Left lung (tissue), 4 donors: ENCODE measurements at regions not wholly inside any gene's neighbourhood (a gene's known extent, or its start where the extent isn't known, plus 50 kb on each side); places are given as distances from the start of the nearest gene placed in this dataset.

Experiments used
- ATAC-seq: fragments of 200-7000 bp; cut with Tn5 transposase; one replicate; pipeline ENCODE4 v1.9.1; 2020; ENCODE audit warnings: moderate library complexity
- DNase-seq, 4 donors: peaks; one replicate each; pipeline ENCODE4 v3.0.0-alpha.2; 2013 to 2020
- H3K27ac ChIP-seq, 2 donors: fragments of 200-600 bp; sonication (generic) in 1 of 2; one replicate each; pipeline versions ENCODE4 v1.5.0 to v1.8.0; 2020 to 2021
- H3K27me3 ChIP-seq, 2 donors: fragments of 200-600 bp; sonication (generic) in 1 of 2; one replicate each; pipeline versions ENCODE4 v1.5.0 to v1.8.0; 2020 to 2021
- H3K36me3 ChIP-seq, 2 donors: fragments of 200-600 bp; sonication (generic) in 1 of 2; one replicate each; pipeline versions ENCODE4 v1.5.0 to v1.8.0; 2020 to 2021
- H3K4me1 ChIP-seq, 2 donors: fragments of 200-600 bp; one replicate each; pipeline ENCODE4 v1.8.0; 2021
- H3K4me3 ChIP-seq, 2 donors: fragments of 200-600 bp; sonication (generic) in 1 of 2; one replicate each; pipeline versions ENCODE4 v1.5.0 to v1.8.0; 2020 to 2021; ENCODE audit warnings: mild to moderate bottlenecking in 1 of 2
- H3K9me3 ChIP-seq, 2 donors: fragments of 200-600 bp; sonication (generic) in 1 of 2; one replicate each; pipeline versions ENCODE4 v1.5.0 to v1.8.0; 2020 to 2021
- CTCF ChIP-seq, 2 donors: fragments of 200-600 bp; sonication (generic) in 1 of 2; IDR thresholded peaks; one replicate each; pipeline versions ENCODE4 v1.5.0 to v1.8.0; 2021; ENCODE audit warnings: antibody characterized with exemption in 2 of 2
- intact Hi-C, 2 donors: fragments of 100-400 bp; cut with DNase I; formaldehyde crosslinking; loops; one replicate each; pipeline versions ENCODE4 v1.11.2 to v1.14.2; 2022
- donor health status: DM: no; HTN: yes; CAD: no.
- donor health status: DM: no; HTN: no; CAD: no.

DNA sequence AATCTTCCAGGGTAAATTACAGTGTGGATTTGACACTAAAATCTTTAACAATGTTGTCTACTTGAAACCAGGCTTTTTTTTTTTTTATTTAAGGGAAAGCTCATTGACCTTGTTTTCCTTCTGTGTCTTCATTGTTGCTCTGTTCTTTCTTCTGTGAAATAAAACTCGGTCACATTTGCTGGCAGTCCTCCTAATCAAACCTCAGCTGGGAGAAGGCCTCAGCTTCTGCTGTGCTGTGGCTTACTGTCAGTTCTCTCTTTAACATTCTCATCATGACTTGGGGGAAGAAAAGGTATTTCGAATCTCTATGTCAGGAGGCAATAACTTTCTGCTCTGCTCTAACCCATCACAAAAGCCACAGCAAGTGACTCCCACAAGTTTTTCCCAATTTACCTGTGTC is 268.9 kb downstream of the ZNF608 start:
- Histone ChIP-seq H3K27ac (no peak overlapping the region), H3K36me3 (no peaks in the 10 kb centered on the region), H3K4me3 (no peak overlapping the region), H3K27me3 (no peaks in the 10 kb centered on the region), H3K9me3 (no peaks in the 10 kb centered on the region), H3K4me1 (no peaks in the 10 kb centered on the region)
- intact Hi-C loops: no loop called here
- ATAC-seq (no peak), DNase-seq (no peak)
- no peak for TF ChIP-seq CTCF (IDR thresholded peaks at IDR 0.05)

DNA sequence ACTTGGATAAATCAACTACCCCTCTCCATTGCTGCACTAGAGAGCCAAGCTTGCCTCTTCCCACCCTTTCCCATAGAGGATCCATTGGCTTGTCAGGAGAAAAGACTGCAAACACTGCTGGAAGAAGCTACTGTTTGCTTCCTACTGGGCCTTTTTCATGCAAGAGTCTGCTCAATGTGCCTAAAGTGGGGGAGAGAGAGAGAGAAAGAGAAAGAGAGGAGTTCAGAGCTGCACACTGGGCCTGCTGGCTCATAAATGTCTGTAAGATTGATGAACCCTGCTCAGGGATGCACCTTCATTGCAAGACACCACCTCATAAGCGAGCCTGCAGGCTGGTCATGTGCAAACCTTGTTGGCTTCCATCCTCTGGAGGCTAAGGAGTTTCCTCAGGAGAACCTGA is 269.4 kb downstream of the ZNF608 start:
- TF ChIP-seq CTCF (IDR thresholded peaks at IDR 0.05): no peak
- DNase-seq: no peak
- intact Hi-C loops: no loop called here
- H3K27me3 ChIP-seq: no peaks in the 10 kb centered on the region
- H3K36me3 ChIP-seq: no peaks in the 10 kb centered on the region
- H3K4me1 ChIP-seq: no peaks in the 10 kb centered on the region
- no peaks in the 10 kb centered on the region for H3K9me3 ChIP-seq
- no peak overlapping the region for H3K4me3 ChIP-seq
- no peak overlapping the region for H3K27ac ChIP-seq
- ATAC-seq: no peak

GRCh38 chr5:124474528-124475215 is 271.8 kb downstream of the ZNF608 start:
- H3K4me3 ChIP-seq: no peak overlapping the region
- H3K36me3 ChIP-seq: no peaks in the 10 kb centered on the region
- no peak overlapping the region for H3K27ac ChIP-seq
- no peaks in the 10 kb centered on the region for H3K4me1 ChIP-seq
- H3K9me3 ChIP-seq: no peaks in the 10 kb centered on the region
- intact Hi-C loops: no loop called here
- ATAC-seq: no peak
- H3K27me3 ChIP-seq: no peaks in the 10 kb centered on the region
- no peak for TF ChIP-seq CTCF (IDR thresholded peaks at IDR 0.05)
- no peak for DNase-seq

DNA sequence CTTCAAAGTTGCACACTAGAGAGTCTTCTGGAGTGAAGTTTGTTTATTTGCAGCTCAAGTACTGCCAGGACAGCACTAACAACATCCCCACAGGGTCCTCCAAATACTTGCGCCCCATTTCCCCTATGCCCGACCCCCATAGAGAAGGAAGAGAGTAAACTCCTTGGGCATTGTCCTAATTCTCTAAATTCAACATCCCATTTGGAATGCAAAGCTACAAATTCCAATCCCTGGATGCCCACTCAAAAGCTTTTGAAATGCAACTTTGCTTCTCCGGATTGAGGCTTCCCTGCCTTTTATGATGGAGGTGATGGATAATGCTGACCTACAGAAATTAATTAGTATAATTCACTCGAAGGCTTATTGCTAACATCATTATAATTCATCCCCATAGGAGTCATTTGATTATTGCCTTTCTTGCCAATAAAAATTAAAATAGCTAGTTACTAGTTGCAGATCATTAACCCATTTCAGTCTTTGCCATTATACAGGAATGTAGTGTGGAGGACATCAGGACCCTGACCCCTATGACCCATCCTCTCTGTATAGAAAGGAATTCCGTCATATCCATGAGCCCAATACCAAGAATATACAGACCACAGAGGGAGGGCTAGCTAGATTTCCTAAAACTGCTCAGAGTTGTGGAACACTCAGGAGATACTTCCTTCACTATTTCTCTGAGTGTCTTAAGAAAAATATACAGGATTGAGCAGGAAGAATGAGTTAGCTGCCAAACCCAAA is 277.6 kb downstream of the ZNF608 start:
- no peaks in the 10 kb centered on the region for H3K9me3 ChIP-seq
- TF ChIP-seq CTCF (IDR thresholded peaks at IDR 0.05): no peak
- no peaks in the 10 kb centered on the region for H3K4me1 ChIP-seq
- intact Hi-C loops: no loop called here
- no peaks in the 10 kb centered on the region for H3K36me3 ChIP-seq
- no peak for ATAC-seq
- no peak for DNase-seq
- no peak overlapping the region for H3K4me3 ChIP-seq
- no peaks in the 10 kb centered on the region for H3K27me3 ChIP-seq
- H3K27ac ChIP-seq: no peak overlapping the region

GRCh38 chr5:124467745-124468144 is 278.7 kb downstream of the ZNF608 start:
- H3K36me3 ChIP-seq: no peaks in the 10 kb centered on the region
- no peak for TF ChIP-seq CTCF (IDR thresholded peaks at IDR 0.05)
- H3K27me3 ChIP-seq: no peaks in the 10 kb centered on the region
- no peak for DNase-seq
- H3K27ac ChIP-seq: no peak overlapping the region
- no peaks in the 10 kb centered on the region for H3K4me1 ChIP-seq
- intact Hi-C loops: no loop called here
- H3K9me3 ChIP-seq: no peaks in the 10 kb centered on the region
- ATAC-seq: no peak
- H3K4me3 ChIP-seq: no peak overlapping the region
